ENCODE measurements at regions not wholly inside any gene's neighbourhood (a gene's known extent, or its start where the extent isn't known, plus 50 kb on each side); places are given as distances from the start of the nearest gene placed in this dataset.

GRCh38 chrX:43405191-43405590 lies 250.9 kb upstream of the MAOA start:
- no CpG with 5 or more reads among the region's 1 CpG for WGBS (ENCODE audit: extremely low coverage, insufficient coverage, insufficient read length)

DNA sequence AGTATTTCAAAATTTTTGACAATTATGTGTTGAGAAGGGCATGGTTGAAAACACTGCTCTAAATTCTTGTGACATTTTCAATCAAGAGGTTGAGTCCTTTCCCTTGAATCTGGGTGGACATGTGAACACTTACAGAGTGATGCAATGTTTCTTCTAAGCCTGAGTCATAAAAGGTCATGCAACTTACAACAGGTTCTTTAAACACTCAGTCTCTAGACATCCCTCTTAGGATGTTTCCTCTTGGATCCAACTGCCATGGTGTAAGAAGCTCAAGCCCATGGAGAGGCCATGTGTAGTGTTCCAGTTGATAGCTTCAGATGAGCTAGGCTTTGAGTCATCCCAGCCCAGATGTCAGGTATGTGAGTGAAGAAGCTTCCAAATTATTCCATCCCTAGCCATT lies 232.2 kb upstream of the MAOA start:
- H3K9ac ChIP-seq (ENCODE audit: low read length), result no peak overlapping the region
- no peak overlapping the region for H3K18ac ChIP-seq (ENCODE audit: low read length)
- no peak overlapping the region for H4K8ac ChIP-seq (ENCODE audit: low read depth, low read length)
- no peak overlapping the region for H2BK12ac ChIP-seq (ENCODE audit: low read length)
- H3K4ac ChIP-seq (ENCODE audit: low read depth, low read length), result no peak overlapping the region
- no peak overlapping the region for H2AFZ ChIP-seq (ENCODE audit: insufficient read depth, low read length, poor library complexity)
- H3K14ac ChIP-seq (ENCODE audit: low read length), result no peak overlapping the region
- no peak overlapping the region for H2BK120ac ChIP-seq (ENCODE audit: insufficient read depth, low read length, poor library complexity)
- no peak overlapping the region for H3K27ac ChIP-seq (ENCODE audit: low read depth, low read length)
- H4K91ac ChIP-seq (ENCODE audit: low read depth, low read length), result no peak overlapping the region
- no peaks in the 10 kb centered on the region for H3K79me1 ChIP-seq (ENCODE audit: low read length)
- no peak overlapping the region for H2AK5ac ChIP-seq (ENCODE audit: low read length)
- H3K4me3 ChIP-seq (ENCODE audit: low read depth, low read length), result no peak overlapping the region
- H3K36me3 ChIP-seq (ENCODE audit: control insufficient read depth in 1 of 2, insufficient read depth in 2 of 2, low read length in 2 of 2), result no peaks in the 10 kb centered on the region
- no peak overlapping the region for H3K23ac ChIP-seq (ENCODE audit: low read length)
- no peaks in the 10 kb centered on the region for H3K79me2 ChIP-seq (ENCODE audit: control insufficient read depth, insufficient read depth, low read length, poor library complexity)
- no peaks in the 10 kb centered on the region for H3K9me3 ChIP-seq (ENCODE audit: insufficient read depth, low read depth, low read length)
- no peaks in the 10 kb centered on the region for H3K4me1 ChIP-seq (ENCODE audit: control insufficient read depth in 1 of 2, insufficient read depth in 2 of 2, low read length in 2 of 2)
- no peak overlapping the region for H2BK5ac ChIP-seq (ENCODE audit: low read depth, low read length, poor library complexity)
- no peak overlapping the region for H3K4me2 ChIP-seq (ENCODE audit: low read length)
- no peak overlapping the region for H4K12ac ChIP-seq (ENCODE audit: low read depth, low read length)
- DNase-seq, result peak in 1 of 2 donors; percentile 38
- no peaks in the 10 kb centered on the region for H3K27me3 ChIP-seq (ENCODE audit: insufficient read depth, low read length)

More at GRCh38 chrX:43405191-43405590, 250.9 kb upstream of the MAOA start:
- Histone ChIP-seq H3K27ac (ENCODE audit: low read depth, low read length) (no peak overlapping the region), H3K27me3 (ENCODE audit: insufficient read depth, low read length) (no peaks in the 10 kb centered on the region), H4K91ac (ENCODE audit: low read depth, low read length) (no peak overlapping the region), H3K4me3 (ENCODE audit: low read depth, low read length) (no peak overlapping the region), H3K36me3 (ENCODE audit: control insufficient read depth in 1 of 2, insufficient read depth in 2 of 2, low read length in 2 of 2) (no peaks in the 10 kb centered on the region), H2BK12ac (ENCODE audit: low read length) (no peak overlapping the region), H3K23ac (ENCODE audit: low read length) (no peak overlapping the region), H3K79me1 (ENCODE audit: low read length) (no peaks in the 10 kb centered on the region), H3K14ac (ENCODE audit: low read length) (no peak overlapping the region), H4K8ac (ENCODE audit: low read depth, low read length) (no peak overlapping the region), H2AFZ (ENCODE audit: insufficient read depth, low read length, poor library complexity) (no peak overlapping the region), H2AK5ac (ENCODE audit: low read length) (no peak overlapping the region), H3K9me3 (ENCODE audit: insufficient read depth, low read depth, low read length) (no peaks in the 10 kb centered on the region), H3K18ac (ENCODE audit: low read length) (no peak overlapping the region), H4K12ac (ENCODE audit: low read depth, low read length) (no peak overlapping the region), H3K79me2 (ENCODE audit: control insufficient read depth, insufficient read depth, low read length, poor library complexity) (no peaks in the 10 kb centered on the region), H2BK5ac (ENCODE audit: low read depth, low read length, poor library complexity) (no peak overlapping the region), H3K9ac (ENCODE audit: low read length) (no peak overlapping the region), H3K4ac (ENCODE audit: low read depth, low read length) (no peak overlapping the region), H3K4me1 (ENCODE audit: control insufficient read depth in 1 of 2, insufficient read depth in 2 of 2, low read length in 2 of 2) (no peaks in the 10 kb centered on the region), H2BK120ac (ENCODE audit: insufficient read depth, low read length, poor library complexity) (no peak overlapping the region), H3K4me2 (ENCODE audit: low read length) (no peak overlapping the region)
- no peak for DNase-seq

DNA sequence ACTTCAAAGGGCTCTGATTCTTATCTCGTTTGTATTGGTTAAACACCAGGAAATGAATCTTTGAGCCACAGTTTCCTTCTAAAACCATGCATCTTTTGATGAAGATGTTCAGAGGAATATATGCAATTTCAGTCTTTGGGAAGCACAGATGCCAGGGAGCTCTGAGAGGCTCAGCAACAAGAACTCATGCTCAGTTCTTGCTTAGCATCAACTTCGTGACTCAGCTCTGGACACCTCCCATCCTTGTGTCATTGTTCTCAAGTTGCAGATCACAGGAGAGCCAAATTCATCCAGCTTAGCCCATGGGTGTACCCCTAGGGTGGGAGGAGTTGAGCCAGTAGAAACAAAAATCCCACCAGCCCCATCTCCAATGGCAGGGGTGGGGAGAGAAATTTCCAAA lies 219.6 kb upstream of the MAOA start:
- H3K9ac ChIP-seq (ENCODE audit: low read length), result no peak overlapping the region

GRCh38 chrX:43446752-43447151 lies 209.3 kb upstream of the MAOA start:
- no peak overlapping the region for H3K27ac ChIP-seq (ENCODE audit: low read depth, low read length)
- H3K14ac ChIP-seq (ENCODE audit: low read length), result no peak overlapping the region
- H3K27me3 ChIP-seq (ENCODE audit: insufficient read depth, low read length), result no peaks in the 10 kb centered on the region
- DNase-seq, result no peak
- H3K4me3 ChIP-seq (ENCODE audit: low read depth, low read length), result no peak overlapping the region
- H4K91ac ChIP-seq (ENCODE audit: low read depth, low read length), result no peak overlapping the region
- H3K79me2 ChIP-seq (ENCODE audit: control insufficient read depth, insufficient read depth, low read length, poor library complexity), result no peaks in the 10 kb centered on the region
- no peak overlapping the region for H3K9ac ChIP-seq (ENCODE audit: low read length)
- H3K4ac ChIP-seq (ENCODE audit: low read depth, low read length), result no peak overlapping the region
- H3K23ac ChIP-seq (ENCODE audit: low read length), result no peak overlapping the region
- H3K36me3 ChIP-seq (ENCODE audit: control insufficient read depth in 1 of 2, insufficient read depth in 2 of 2, low read length in 2 of 2), result no peaks in the 10 kb centered on the region
- no peak overlapping the region for H2BK12ac ChIP-seq (ENCODE audit: low read length)
- no peaks in the 10 kb centered on the region for H3K4me1 ChIP-seq (ENCODE audit: control insufficient read depth in 1 of 2, insufficient read depth in 2 of 2, low read length in 2 of 2)
- H3K79me1 ChIP-seq (ENCODE audit: low read length), result no peaks in the 10 kb centered on the region
- H3K9me3 ChIP-seq (ENCODE audit: insufficient read depth, low read depth, low read length), result no peaks in the 10 kb centered on the region
- no CpG with 5 or more reads among the region's 2 CpGs for WGBS (ENCODE audit: extremely low coverage, insufficient coverage, insufficient read length)
- no peak overlapping the region for H3K4me2 ChIP-seq (ENCODE audit: low read length)
- H2AK5ac ChIP-seq (ENCODE audit: low read length), result no peak overlapping the region
- no peak overlapping the region for H4K12ac ChIP-seq (ENCODE audit: low read depth, low read length)
- no peak overlapping the region for H2BK120ac ChIP-seq (ENCODE audit: insufficient read depth, low read length, poor library complexity)
- H4K8ac ChIP-seq (ENCODE audit: low read depth, low read length), result no peak overlapping the region
- no peak overlapping the region for H3K18ac ChIP-seq (ENCODE audit: low read length)
- H2BK5ac ChIP-seq (ENCODE audit: low read depth, low read length, poor library complexity), result no peak overlapping the region
- H2AFZ ChIP-seq (ENCODE audit: insufficient read depth, low read length, poor library complexity), result no peak overlapping the region

More for the DNA sequence above, 219.6 kb upstream of the MAOA start:
- H3K27ac ChIP-seq (ENCODE audit: low read depth, low read length), result no peak overlapping the region
- no peaks in the 10 kb centered on the region for H3K9me3 ChIP-seq (ENCODE audit: insufficient read depth, low read depth, low read length)
- no peak overlapping the region for H3K18ac ChIP-seq (ENCODE audit: low read length)
- H3K79me1 ChIP-seq (ENCODE audit: low read length), result no peaks in the 10 kb centered on the region
- no peaks in the 10 kb centered on the region for H3K79me2 ChIP-seq (ENCODE audit: control insufficient read depth, insufficient read depth, low read length, poor library complexity)
- no peak for DNase-seq
- H4K91ac ChIP-seq (ENCODE audit: low read depth, low read length), result no peak overlapping the region
- no peak overlapping the region for H2BK120ac ChIP-seq (ENCODE audit: insufficient read depth, low read length, poor library complexity)
- no peak overlapping the region for H2BK12ac ChIP-seq (ENCODE audit: low read length)
- H3K14ac ChIP-seq (ENCODE audit: low read length), result no peak overlapping the region
- no peak overlapping the region for H4K8ac ChIP-seq (ENCODE audit: low read depth, low read length)
- no peak overlapping the region for H3K4me3 ChIP-seq (ENCODE audit: low read depth, low read length)
- H2AK5ac ChIP-seq (ENCODE audit: low read length), result no peak overlapping the region
- H3K4me2 ChIP-seq (ENCODE audit: low read length), result no peak overlapping the region
- no peak overlapping the region for H2AFZ ChIP-seq (ENCODE audit: insufficient read depth, low read length, poor library complexity)
- no peak overlapping the region for H3K23ac ChIP-seq (ENCODE audit: low read length)
- no peaks in the 10 kb centered on the region for H3K4me1 ChIP-seq (ENCODE audit: control insufficient read depth in 1 of 2, insufficient read depth in 2 of 2, low read length in 2 of 2)
- H3K36me3 ChIP-seq (ENCODE audit: control insufficient read depth in 1 of 2, insufficient read depth in 2 of 2, low read length in 2 of 2), result no peaks in the 10 kb centered on the region
- WGBS (ENCODE audit: extremely low coverage, insufficient coverage, insufficient read length), result no CpG with 5 or more reads among the region's 2 CpGs
- no peaks in the 10 kb centered on the region for H3K27me3 ChIP-seq (ENCODE audit: insufficient read depth, low read length)
- no peak overlapping the region for H3K4ac ChIP-seq (ENCODE audit: low read depth, low read length)
- no peak overlapping the region for H4K12ac ChIP-seq (ENCODE audit: low read depth, low read length)
- H2BK5ac ChIP-seq (ENCODE audit: low read depth, low read length, poor library complexity), result no peak overlapping the region

Measured in trophoblast cell (in vitro differentiated cells and primary cell).